SK-N-SH (cell line): ENCODE measurements at regions not wholly inside any gene's neighbourhood (a gene's known extent, or its start where the extent isn't known, plus 50 kb on each side); places are given as distances from the start of the nearest gene placed in this dataset.

Experiments used
- CHD2 ChIP-seq: fragments of 150-350 bp; IDR thresholded peaks from 2 replicates; pipeline ENCODE4 v1.6.1; 2018; ENCODE audit warnings: low read length; ENCODE audit not compliant: partially characterized antibody
- EP300 ChIP-seq, 2 experiments: IDR thresholded peaks; 2 replicates each; pipeline versions ENCODE4 v1.4.0 to v1.6.1; 2012; ENCODE audit warnings: borderline replicate concordance in 1 of 2, low read depth in 1 of 2, low read length in 1 of 2
- EZH2phosphoT487 ChIP-seq: fragments of 200-600 bp; sonication (generic); IDR thresholded peaks from 2 replicates; pipeline ENCODE4 v1.6.1; 2017; ENCODE audit warnings: low read depth, mixed run types, mild to moderate bottlenecking, antibody characterized with exemption, moderate library complexity, borderline replicate concordance
- GATA2 ChIP-seq: sonication (generic); formaldehyde crosslinking; IDR thresholded peaks from 2 replicates; pipeline ENCODE4 v1.5.0; 2020; ENCODE audit warnings: mild to moderate bottlenecking, missing genetic modification reagents
- NRF1 ChIP-seq: IDR thresholded peaks from 2 replicates; pipeline ENCODE4 v1.6.1; 2012; ENCODE audit warnings: low read depth, mild to moderate bottlenecking, low read length
- RAD21 ChIP-seq: IDR thresholded peaks from 2 replicates; pipeline ENCODE4 v1.6.1; 2012; ENCODE audit warnings: mild to moderate bottlenecking, low read length
- RFX5 ChIP-seq: IDR thresholded peaks from 2 replicates; pipeline ENCODE4 v1.6.1; 2012; ENCODE audit warnings: mild to moderate bottlenecking, improper control_type of control experiment, low read length
- RXRA ChIP-seq: IDR thresholded peaks from 2 replicates; pipeline ENCODE4 v1.4.0; 2012; ENCODE audit warnings: low read depth, mild to moderate bottlenecking, borderline replicate concordance
- USF2 ChIP-seq: fragments of 150-350 bp; IDR thresholded peaks from 2 replicates; pipeline ENCODE4 v1.6.1; 2017; ENCODE audit warnings: antibody characterized with exemption, low read length, low read depth, borderline replicate concordance
- TF ChIP-seq, protein P1 (sequence below): fragments of 200-600 bp; sonication (generic); IDR thresholded peaks from 2 replicates; pipeline ENCODE4 v1.6.1; 2017; ENCODE audit warnings: antibody characterized with exemption, mild to moderate bottlenecking, moderate library complexity
- TF ChIP-seq, protein P2 (sequence below): IDR thresholded peaks from 2 replicates; pipeline ENCODE4 v1.6.1; 2012; ENCODE audit warnings: mild to moderate bottlenecking, low read depth, low read length, moderate library complexity

GRCh38 chr10:118521415-118522117 lies 73.9 kb downstream of the PRLHR start:
- TF ChIP-seq, protein P1, sequence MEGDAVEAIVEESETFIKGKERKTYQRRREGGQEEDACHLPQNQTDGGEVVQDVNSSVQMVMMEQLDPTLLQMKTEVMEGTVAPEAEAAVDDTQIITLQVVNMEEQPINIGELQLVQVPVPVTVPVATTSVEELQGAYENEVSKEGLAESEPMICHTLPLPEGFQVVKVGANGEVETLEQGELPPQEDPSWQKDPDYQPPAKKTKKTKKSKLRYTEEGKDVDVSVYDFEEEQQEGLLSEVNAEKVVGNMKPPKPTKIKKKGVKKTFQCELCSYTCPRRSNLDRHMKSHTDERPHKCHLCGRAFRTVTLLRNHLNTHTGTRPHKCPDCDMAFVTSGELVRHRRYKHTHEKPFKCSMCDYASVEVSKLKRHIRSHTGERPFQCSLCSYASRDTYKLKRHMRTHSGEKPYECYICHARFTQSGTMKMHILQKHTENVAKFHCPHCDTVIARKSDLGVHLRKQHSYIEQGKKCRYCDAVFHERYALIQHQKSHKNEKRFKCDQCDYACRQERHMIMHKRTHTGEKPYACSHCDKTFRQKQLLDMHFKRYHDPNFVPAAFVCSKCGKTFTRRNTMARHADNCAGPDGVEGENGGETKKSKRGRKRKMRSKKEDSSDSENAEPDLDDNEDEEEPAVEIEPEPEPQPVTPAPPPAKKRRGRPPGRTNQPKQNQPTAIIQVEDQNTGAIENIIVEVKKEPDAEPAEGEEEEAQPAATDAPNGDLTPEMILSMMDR = no peak
- TF ChIP-seq, protein P2, sequence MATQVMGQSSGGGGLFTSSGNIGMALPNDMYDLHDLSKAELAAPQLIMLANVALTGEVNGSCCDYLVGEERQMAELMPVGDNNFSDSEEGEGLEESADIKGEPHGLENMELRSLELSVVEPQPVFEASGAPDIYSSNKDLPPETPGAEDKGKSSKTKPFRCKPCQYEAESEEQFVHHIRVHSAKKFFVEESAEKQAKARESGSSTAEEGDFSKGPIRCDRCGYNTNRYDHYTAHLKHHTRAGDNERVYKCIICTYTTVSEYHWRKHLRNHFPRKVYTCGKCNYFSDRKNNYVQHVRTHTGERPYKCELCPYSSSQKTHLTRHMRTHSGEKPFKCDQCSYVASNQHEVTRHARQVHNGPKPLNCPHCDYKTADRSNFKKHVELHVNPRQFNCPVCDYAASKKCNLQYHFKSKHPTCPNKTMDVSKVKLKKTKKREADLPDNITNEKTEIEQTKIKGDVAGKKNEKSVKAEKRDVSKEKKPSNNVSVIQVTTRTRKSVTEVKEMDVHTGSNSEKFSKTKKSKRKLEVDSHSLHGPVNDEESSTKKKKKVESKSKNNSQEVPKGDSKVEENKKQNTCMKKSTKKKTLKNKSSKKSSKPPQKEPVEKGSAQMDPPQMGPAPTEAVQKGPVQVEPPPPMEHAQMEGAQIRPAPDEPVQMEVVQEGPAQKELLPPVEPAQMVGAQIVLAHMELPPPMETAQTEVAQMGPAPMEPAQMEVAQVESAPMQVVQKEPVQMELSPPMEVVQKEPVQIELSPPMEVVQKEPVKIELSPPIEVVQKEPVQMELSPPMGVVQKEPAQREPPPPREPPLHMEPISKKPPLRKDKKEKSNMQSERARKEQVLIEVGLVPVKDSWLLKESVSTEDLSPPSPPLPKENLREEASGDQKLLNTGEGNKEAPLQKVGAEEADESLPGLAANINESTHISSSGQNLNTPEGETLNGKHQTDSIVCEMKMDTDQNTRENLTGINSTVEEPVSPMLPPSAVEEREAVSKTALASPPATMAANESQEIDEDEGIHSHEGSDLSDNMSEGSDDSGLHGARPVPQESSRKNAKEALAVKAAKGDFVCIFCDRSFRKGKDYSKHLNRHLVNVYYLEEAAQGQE = no peak
- no peak for TF ChIP-seq GATA2 (CRISPR knock-in tag)
- TF ChIP-seq RXRA = no peak
- no peak for TF ChIP-seq EZH2phosphoT487
- no peak for TF ChIP-seq CHD2
- no peak for TF ChIP-seq RFX5
- TF ChIP-seq USF2 = no peak
- TF ChIP-seq NRF1 = no peak
- TF ChIP-seq RAD21 = no peak
- no peak for TF ChIP-seq EP300 (IDR thresholded peaks at IDR 0.05; ENCODE audit: borderline replicate concordance in 1 of 2, low read depth in 1 of 2, low read length in 1 of 2)
